ENCODE measurements at regions not wholly inside any gene's neighbourhood (a gene's known extent, or its start where the extent isn't known, plus 50 kb on each side); places are given as distances from the start of the nearest gene placed in this dataset.
"Not testable (repeated sequence)": the region's sequence is repeated elsewhere in the genome, so short reads cannot be mapped to it uniquely, and the experiment has no call there.

DNA sequence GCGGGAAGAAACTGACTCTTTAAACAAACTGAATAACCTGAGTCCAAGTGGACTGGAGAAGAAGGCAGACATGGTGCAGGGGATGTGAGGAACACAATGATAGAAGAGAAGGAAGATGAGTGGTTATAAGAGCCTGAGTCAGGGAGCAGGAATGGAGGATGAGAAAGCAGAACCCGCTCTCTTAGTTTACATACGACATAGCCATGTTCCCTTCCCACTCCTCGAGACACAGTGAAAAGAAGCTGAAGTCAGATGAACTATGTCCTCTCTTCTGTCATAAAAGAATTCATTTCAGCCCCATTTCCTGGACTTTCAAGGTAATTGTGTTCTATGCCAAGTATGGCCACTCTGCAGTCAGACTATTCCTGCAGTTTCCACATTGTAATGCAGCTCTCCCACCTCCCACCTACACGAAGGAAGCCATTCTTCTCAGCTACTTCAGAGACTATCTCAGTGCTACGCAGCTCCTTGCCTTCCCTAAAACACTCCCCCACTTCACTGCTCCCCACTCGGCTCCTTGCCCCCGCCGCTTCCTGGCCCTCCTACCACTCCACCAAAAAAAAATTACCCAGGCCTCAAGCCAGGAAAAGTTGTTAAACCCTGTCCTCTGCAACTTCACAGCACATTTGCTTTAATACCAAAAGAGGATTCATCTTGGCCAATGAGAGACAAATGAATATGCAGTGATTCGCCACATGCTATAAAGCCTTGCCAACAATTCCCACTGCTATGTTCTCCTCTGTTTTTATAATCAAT, 323.4 kb upstream of the EPHA4 start:
- Histone ChIP-seq H3K36me3 (ENCODE audit: low read depth) (no peaks in the 10 kb centered on the region), H3K9me2 (ENCODE audit: insufficient read depth) (no peaks in the 10 kb centered on the region), H3K79me2 (ENCODE audit: low read depth) (no peaks in the 10 kb centered on the region), H3K9me3 (ENCODE audit: insufficient read depth, low read depth) (no peaks in the 10 kb centered on the region), H3K27me3 (ENCODE audit: insufficient read depth, low read depth) (no peaks in the 10 kb centered on the region), H4K20me1 (ENCODE audit: insufficient read depth) (no peaks in the 10 kb centered on the region), H3K4me3 (no peak overlapping the region), H3F3A (ENCODE audit: insufficient read depth, low read depth) (no peaks in the 10 kb centered on the region), H3K4me2 (no peak overlapping the region), H3K4me1 (replicated peaks; ENCODE audit: insufficient read depth) (no peaks in the 10 kb centered on the region), H3K27ac (no peak overlapping the region), H2AFZ (no peak overlapping the region)
- no peak for DNase-seq
- ChIA-PET CTCF (no interaction called here), POLR2A (ENCODE audit: unreplicated experiment) (interaction anchor here (0.6 kb wide), 1 partner anchor 324 kb away, joined by 8 read pairs; no protein-coding TSS in a partner anchor)
- intact Hi-C loops (cut with micrococcal nuclease; ENCODE audit: unreplicated experiment), result no loop called here
- no TSS peak for BruUV-seq (replicated peaks)
- TF ChIP-seq EZH2 (IDR thresholded peaks at IDR 0.05; ENCODE audit: low read depth) (no peak), CTCF (conservative IDR thresholded peaks at IDR 0.05) (no peak)

- no peak overlapping the region for H3K4me3 ChIP-seq
- H3K27ac ChIP-seq, result no peak overlapping the region
- DNase-seq, result no peak
- no peak overlapping the region for H3K4me2 ChIP-seq
- no peaks in the 10 kb centered on the region for H3F3A ChIP-seq (ENCODE audit: insufficient read depth, low read depth)
- H2AFZ ChIP-seq, result no peak overlapping the region
- POLR2A ChIA-PET (ENCODE audit: unreplicated experiment), result no interaction called here
- intact Hi-C loops (cut with micrococcal nuclease; ENCODE audit: unreplicated experiment), result no loop called here
- CTCF ChIA-PET, result no interaction called here
- no peaks in the 10 kb centered on the region for H3K9me3 ChIP-seq (ENCODE audit: insufficient read depth, low read depth)
- no peaks in the 10 kb centered on the region for H3K9me2 ChIP-seq (ENCODE audit: insufficient read depth)
- no peaks in the 10 kb centered on the region for H3K27me3 ChIP-seq (ENCODE audit: insufficient read depth, low read depth)
- BruUV-seq (replicated peaks), result no TSS peak
- H4K20me1 ChIP-seq (ENCODE audit: insufficient read depth), result no peaks in the 10 kb centered on the region
- no peaks in the 10 kb centered on the region for H3K4me1 ChIP-seq (replicated peaks; ENCODE audit: insufficient read depth)
- no peak for TF ChIP-seq EZH2 (IDR thresholded peaks at IDR 0.05; ENCODE audit: low read depth)
- no peak for TF ChIP-seq CTCF (conservative IDR thresholded peaks at IDR 0.05)
- no peaks in the 10 kb centered on the region for H3K79me2 ChIP-seq (ENCODE audit: low read depth)
- no peaks in the 10 kb centered on the region for H3K36me3 ChIP-seq (ENCODE audit: low read depth)
Observed at GRCh38 chr2:221893501-221893900, 321.4 kb upstream of the EPHA4 start.

GRCh38 chr2:221892006-221892405, 319.9 kb upstream of the EPHA4 start:
- H3K4me1 ChIP-seq (replicated peaks; ENCODE audit: insufficient read depth); intact Hi-C loops (cut with micrococcal nuclease; ENCODE audit: unreplicated experiment); H3K4me2 ChIP-seq; H3K9me2 ChIP-seq (ENCODE audit: insufficient read depth); BruUV-seq (replicated peaks); CTCF ChIA-PET; H3K27me3 ChIP-seq (ENCODE audit: insufficient read depth, low read depth); H2AFZ ChIP-seq; H4K20me1 ChIP-seq (ENCODE audit: insufficient read depth); H3K9me3 ChIP-seq (ENCODE audit: insufficient read depth, low read depth); H3K36me3 ChIP-seq (ENCODE audit: low read depth); H3K79me2 ChIP-seq (ENCODE audit: low read depth); POLR2A ChIA-PET (ENCODE audit: unreplicated experiment); H3F3A ChIP-seq (ENCODE audit: insufficient read depth, low read depth); DNase-seq; H3K4me3 ChIP-seq; H3K27ac ChIP-seq: not testable (repeated sequence)

DNA sequence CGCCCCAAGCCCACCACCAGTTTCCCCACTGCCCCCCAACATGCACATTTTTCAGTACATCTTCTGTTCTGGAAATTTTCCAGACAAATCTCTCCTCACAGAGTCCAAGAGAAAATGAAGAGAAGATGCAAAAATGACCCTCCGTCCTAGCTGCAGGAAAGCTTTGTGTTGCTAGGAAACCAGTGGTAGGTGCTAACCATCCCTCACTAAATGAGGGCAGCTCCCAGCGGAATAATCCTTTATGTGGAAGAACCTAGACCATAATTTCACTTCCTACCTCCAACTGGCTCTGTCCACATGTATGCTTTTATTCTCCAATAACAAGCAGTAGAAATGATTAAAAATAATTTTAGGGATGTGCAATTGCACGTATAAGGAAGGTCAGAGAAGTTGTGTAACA, 311.9 kb upstream of the EPHA4 start:
- Histone ChIP-seq H4K20me1 (ENCODE audit: insufficient read depth) (no peaks in the 10 kb centered on the region), H3K4me2 (no peak overlapping the region), H3K36me3 (ENCODE audit: low read depth) (no peaks in the 10 kb centered on the region), H3K9me3 (ENCODE audit: insufficient read depth, low read depth) (no peaks in the 10 kb centered on the region), H3F3A (ENCODE audit: insufficient read depth, low read depth) (no peaks in the 10 kb centered on the region), H3K9me2 (ENCODE audit: insufficient read depth) (no peaks in the 10 kb centered on the region), H3K27me3 (ENCODE audit: insufficient read depth, low read depth) (no peaks in the 10 kb centered on the region), H3K79me2 (ENCODE audit: low read depth) (no peaks in the 10 kb centered on the region), H3K4me3 (no peak overlapping the region), H3K27ac (no peak overlapping the region), H2AFZ (no peak overlapping the region), H3K4me1 (replicated peaks; ENCODE audit: insufficient read depth) (no peaks in the 10 kb centered on the region)
- DNase-seq, result no peak
- CTCF ChIA-PET, result interaction anchor here (0.6 kb wide), 1 partner anchor 1778 kb away, joined by 3 read pairs; no protein-coding TSS in a partner anchor
- BruUV-seq (replicated peaks), result no TSS peak
- TF ChIP-seq EZH2 (IDR thresholded peaks at IDR 0.05; ENCODE audit: low read depth), result no peak
- POLR2A ChIA-PET (ENCODE audit: unreplicated experiment), result no interaction called here
- intact Hi-C loops (cut with micrococcal nuclease; ENCODE audit: unreplicated experiment), result no loop called here

Measured in PC-9 (cell line).